ENCODE measurements at regions not wholly inside any gene's neighbourhood (a gene's known extent, or its start where the extent isn't known, plus 50 kb on each side); places are given as distances from the start of the nearest gene placed in this dataset.

- in situ Hi-C loops (cut with MboI; ENCODE audit: low pct_unique_long_range_greater_than_20kb, low sequenced_read_pairs, unreplicated experiment) = no loop called here
- DNase-seq (ENCODE audit: low spot score) = no peak
Measured at GRCh38 chr1:191255354-191256054, 777.8 kb upstream of the BRINP3 start.

DNA sequence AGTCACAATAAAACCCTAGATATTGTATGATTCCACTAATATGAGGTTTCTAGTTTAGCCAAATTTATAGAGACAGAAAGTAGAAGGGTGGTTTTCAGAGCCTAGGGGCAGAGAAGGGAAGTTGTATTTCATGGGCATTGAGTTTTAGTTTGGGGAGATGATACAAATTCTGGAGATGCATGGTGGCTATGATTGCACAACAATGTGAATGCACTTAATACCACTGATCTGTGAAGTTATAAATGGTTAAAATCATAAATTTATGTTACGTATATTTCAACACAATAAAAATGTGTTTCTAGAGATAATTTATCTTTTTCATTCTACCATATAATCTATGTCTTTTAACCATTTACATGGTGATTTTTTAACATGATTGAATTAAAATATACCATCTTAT is 779.3 kb upstream of the BRINP3 start:
- TF ChIP-seq, protein P1, sequence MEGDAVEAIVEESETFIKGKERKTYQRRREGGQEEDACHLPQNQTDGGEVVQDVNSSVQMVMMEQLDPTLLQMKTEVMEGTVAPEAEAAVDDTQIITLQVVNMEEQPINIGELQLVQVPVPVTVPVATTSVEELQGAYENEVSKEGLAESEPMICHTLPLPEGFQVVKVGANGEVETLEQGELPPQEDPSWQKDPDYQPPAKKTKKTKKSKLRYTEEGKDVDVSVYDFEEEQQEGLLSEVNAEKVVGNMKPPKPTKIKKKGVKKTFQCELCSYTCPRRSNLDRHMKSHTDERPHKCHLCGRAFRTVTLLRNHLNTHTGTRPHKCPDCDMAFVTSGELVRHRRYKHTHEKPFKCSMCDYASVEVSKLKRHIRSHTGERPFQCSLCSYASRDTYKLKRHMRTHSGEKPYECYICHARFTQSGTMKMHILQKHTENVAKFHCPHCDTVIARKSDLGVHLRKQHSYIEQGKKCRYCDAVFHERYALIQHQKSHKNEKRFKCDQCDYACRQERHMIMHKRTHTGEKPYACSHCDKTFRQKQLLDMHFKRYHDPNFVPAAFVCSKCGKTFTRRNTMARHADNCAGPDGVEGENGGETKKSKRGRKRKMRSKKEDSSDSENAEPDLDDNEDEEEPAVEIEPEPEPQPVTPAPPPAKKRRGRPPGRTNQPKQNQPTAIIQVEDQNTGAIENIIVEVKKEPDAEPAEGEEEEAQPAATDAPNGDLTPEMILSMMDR (IDR thresholded peaks at IDR 0.05; ENCODE audit: extremely low read depth, insufficient read depth, missing control alignments) = no peak
- in situ Hi-C loops (cut with MboI; ENCODE audit: low pct_unique_long_range_greater_than_20kb, low sequenced_read_pairs, unreplicated experiment) = no loop called here
- no peak for DNase-seq (ENCODE audit: low spot score)

More at GRCh38 chr1:191255354-191256054, 777.8 kb upstream of the BRINP3 start:
- TF ChIP-seq, protein P1 (IDR thresholded peaks at IDR 0.05; ENCODE audit: extremely low read depth, insufficient read depth, missing control alignments) = no peak

DNA sequence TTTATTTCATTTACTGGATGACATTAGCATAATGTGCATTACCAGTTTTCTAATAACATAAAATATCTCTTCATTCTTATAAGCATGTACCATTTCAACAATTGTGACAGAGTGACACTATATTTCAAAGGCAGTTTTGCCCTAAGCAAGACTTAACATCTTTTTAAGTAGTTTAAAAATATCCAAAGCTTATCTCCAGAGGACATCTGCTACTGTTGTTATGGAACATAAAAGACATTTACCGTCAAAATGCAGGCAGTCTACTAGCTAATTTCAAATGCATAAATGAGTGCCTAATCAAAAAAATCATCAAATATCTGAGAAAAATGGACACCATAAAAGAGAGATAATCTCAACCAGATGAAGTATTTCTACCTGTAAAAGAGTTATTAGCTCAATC is 782.4 kb upstream of the BRINP3 start:
- TF ChIP-seq, protein P1 (IDR thresholded peaks at IDR 0.05; ENCODE audit: extremely low read depth, insufficient read depth, missing control alignments) = no peak
- in situ Hi-C loops (cut with MboI; ENCODE audit: low pct_unique_long_range_greater_than_20kb, low sequenced_read_pairs, unreplicated experiment) = no loop called here
- no peak for DNase-seq (ENCODE audit: low spot score)

- no peak for DNase-seq (ENCODE audit: low spot score)
- TF ChIP-seq, protein P1 (IDR thresholded peaks at IDR 0.05; ENCODE audit: extremely low read depth, insufficient read depth, missing control alignments) = no peak
- in situ Hi-C loops (cut with MboI; ENCODE audit: low pct_unique_long_range_greater_than_20kb, low sequenced_read_pairs, unreplicated experiment) = no loop called here
Measured at GRCh38 chr1:191261111-191261510, 783.4 kb upstream of the BRINP3 start.

GRCh38 chr1:191279266-191279800 is 801.7 kb upstream of the BRINP3 start:
- TF ChIP-seq, protein P1 (IDR thresholded peaks at IDR 0.05; ENCODE audit: extremely low read depth, insufficient read depth, missing control alignments) = no peak
- DNase-seq (ENCODE audit: low spot score) = no peak
- in situ Hi-C loops (cut with MboI; ENCODE audit: low pct_unique_long_range_greater_than_20kb, low sequenced_read_pairs, unreplicated experiment) = no loop called here

- in situ Hi-C loops (cut with MboI; ENCODE audit: low pct_unique_long_range_greater_than_20kb, low sequenced_read_pairs, unreplicated experiment) = no loop called here
- DNase-seq (ENCODE audit: low spot score) = no peak
- TF ChIP-seq, protein P1 (IDR thresholded peaks at IDR 0.05; ENCODE audit: extremely low read depth, insufficient read depth, missing control alignments) = no peak
Measured at GRCh38 chr1:191284175-191284574, 806.5 kb upstream of the BRINP3 start.

All from GM13977 (cell line).